Neuronal stem cell (in vitro differentiated cells): ENCODE measurements at regions not wholly inside any gene's neighbourhood (a gene's known extent, or its start where the extent isn't known, plus 50 kb on each side); places are given as distances from the start of the nearest gene placed in this dataset.
A peak's percentile ranks its signal among the peaks of the same experiment; 100 is the strongest.

Experiments
- DNase-seq: peaks from one replicate; pipeline ENCODE4 v3.0.0-alpha.2; 2013; ENCODE audit warnings: low spot score
- H2AFZ ChIP-seq: one replicate; pipeline ENCODE4 v1.6.1; 2013; ENCODE audit warnings: mild to moderate bottlenecking, low read length, inconsistent platforms
- H2AK5ac ChIP-seq: 2 replicates; pipeline ENCODE4 v1.6.1; 2013; ENCODE audit warnings: low read depth, mild to moderate bottlenecking, inconsistent platforms, low read length, moderate library complexity, mixed read lengths
- H2BK120ac ChIP-seq: 2 replicates; pipeline ENCODE4 v1.6.1; 2013; ENCODE audit warnings: low read depth, mild to moderate bottlenecking, inconsistent platforms, low read length, moderate library complexity, mixed read lengths
- H2BK12ac ChIP-seq: one replicate; pipeline ENCODE4 v1.6.1; 2013; ENCODE audit warnings: low read length, inconsistent platforms
- H2BK15ac ChIP-seq: 2 replicates; pipeline ENCODE4 v1.6.1; 2013; ENCODE audit warnings: mild to moderate bottlenecking, low read length, inconsistent platforms, mixed read lengths
- H2BK5ac ChIP-seq: one replicate; pipeline ENCODE4 v1.6.1; 2013; ENCODE audit warnings: inconsistent platforms, mild to moderate bottlenecking, low read length, moderate library complexity
- H3K14ac ChIP-seq: one replicate; pipeline ENCODE4 v1.6.1; 2013; ENCODE audit warnings: low read length, inconsistent platforms
- H3K18ac ChIP-seq: 2 replicates; pipeline ENCODE4 v1.6.1; 2013; ENCODE audit warnings: low read length, inconsistent platforms
- H3K23ac ChIP-seq: 2 replicates; pipeline ENCODE4 v1.6.1; 2013; ENCODE audit warnings: low read depth, mild to moderate bottlenecking, mixed read lengths, low read length, inconsistent platforms; ENCODE audit not compliant: poor library complexity
- H3K27ac ChIP-seq: replicated peaks from 3 replicates; pipeline ENCODE4 v1.5.1; 2013; ENCODE audit warnings: low read length, inconsistent platforms
- H3K27me3 ChIP-seq, 3 experiments: 2 replicates each; pipeline ENCODE4 v1.6.1; 2013; ENCODE audit warnings: low read length in 3 of 3, mild to moderate bottlenecking in 2 of 3, inconsistent platforms in 1 of 3, low read depth in 1 of 3, mixed read lengths in 1 of 3, moderate library complexity in 1 of 3; ENCODE audit not compliant: control insufficient read depth in 3 of 3, insufficient read depth in 3 of 3
- H3K36me3 ChIP-seq, 2 donors: replicated peaks in 1 of 2; 2 replicates each; pipeline ENCODE4 v1.6.1; 2013; ENCODE audit warnings: low read length in 2 of 2; ENCODE audit not compliant: control insufficient read depth in 2 of 2, insufficient read depth in 2 of 2
- H3K4ac ChIP-seq: 2 replicates; pipeline ENCODE4 v1.6.1; 2013; ENCODE audit warnings: inconsistent platforms, mild to moderate bottlenecking, low read length, moderate library complexity
- H3K4me1 ChIP-seq, 2 donors: 1 replicate in 1 of 2; 2 replicates in 1 of 2; pipeline ENCODE4 v1.6.1; 2013; ENCODE audit warnings: low read length in 2 of 2, low read depth in 1 of 2; ENCODE audit not compliant: control insufficient read depth in 2 of 2, insufficient read depth in 1 of 2
- H3K4me2 ChIP-seq: one replicate; pipeline ENCODE4 v1.6.1; 2013; ENCODE audit warnings: mild to moderate bottlenecking, low read length, inconsistent platforms; ENCODE audit not compliant: insufficient read depth, poor library complexity, severe bottlenecking
- H3K4me3 ChIP-seq, 2 donors: 2 replicates each; pipeline ENCODE4 v1.5.1; 2013; ENCODE audit warnings: low read length in 2 of 2, mild to moderate bottlenecking in 2 of 2, inconsistent platforms in 1 of 2, moderate library complexity in 1 of 2
- H3K79me1 ChIP-seq: one replicate; pipeline ENCODE4 v1.6.1; 2013; ENCODE audit warnings: low read depth, mild to moderate bottlenecking, inconsistent platforms, low read length, moderate library complexity
- H3K9ac ChIP-seq: one replicate; pipeline ENCODE4 v1.6.1; 2013; ENCODE audit warnings: mild to moderate bottlenecking, low read depth, low read length, inconsistent platforms; ENCODE audit not compliant: poor library complexity
- H3K9me3 ChIP-seq, 2 donors: replicated peaks in 1 of 2; 2 replicates each; pipeline versions ENCODE3 to v1.6.1; 2013; ENCODE audit warnings: low read length in 2 of 2, mild to moderate bottlenecking in 2 of 2, inconsistent platforms in 1 of 2, low read depth in 1 of 2, mixed read lengths in 1 of 2, moderate library complexity in 1 of 2; ENCODE audit not compliant: control insufficient read depth in 2 of 2, insufficient read depth in 1 of 2
- H4K8ac ChIP-seq: one replicate; pipeline ENCODE4 v1.6.1; 2013; ENCODE audit warnings: low read depth, mild to moderate bottlenecking, inconsistent platforms, low read length, moderate library complexity
- H4K91ac ChIP-seq: one replicate; pipeline ENCODE4 v1.6.1; 2013; ENCODE audit warnings: low read length, low read depth, mild to moderate bottlenecking, inconsistent platforms; ENCODE audit not compliant: poor library complexity
- WGBS, 2 donors: extraction: QIAGEN DNeasy Blood & Tissue Kit; methylation state at CpG; one replicate each; pipeline ENCODE4 v1.1.7; 2013; ENCODE audit warnings: missing lambda C conversion rate in 2 of 2, mixed read lengths in 1 of 2; ENCODE audit not compliant: insufficient read length in 2 of 2, insufficient replicate concordance in 1 of 2; ENCODE audit errors: extremely low coverage in 2 of 2; 5-methylcytosine and 5-hydroxymethylcytosine counted together

DNA sequence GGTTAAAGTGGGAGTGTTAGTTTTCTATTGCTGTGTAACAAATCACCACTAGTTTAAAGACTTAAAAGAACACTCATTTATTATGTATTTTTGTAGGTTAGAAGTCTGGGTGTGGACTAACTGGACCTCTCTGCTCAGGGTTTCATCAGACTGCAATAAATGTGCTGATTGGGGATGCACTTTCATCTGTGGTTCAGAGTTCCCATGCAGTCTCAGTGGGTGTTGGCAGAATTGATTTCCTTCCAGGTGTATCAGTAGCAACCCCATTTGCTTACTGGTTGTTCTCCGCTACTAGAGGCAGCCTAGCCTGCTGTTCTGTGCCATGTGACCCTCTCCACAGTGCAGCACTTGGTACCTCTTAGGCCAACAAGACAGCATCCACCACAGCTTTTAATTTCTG lies 2200.5 kb downstream of the MAT2B start:
- Histone ChIP-seq H3K4me2 (no peak overlapping the region), H3K4me3 (no peak overlapping the region), H3K9me3 (peaks cover 0 to 1% of the 10 kb centered on the region in 2 donors), H4K91ac (no peak overlapping the region), H3K27me3 (no peaks in the 10 kb centered on the region), H3K36me3 (no peaks in the 10 kb centered on the region), H4K8ac (no peak overlapping the region), H2BK5ac (no peak overlapping the region), H3K14ac (peak overlapping the region; percentile 31), H3K79me1 (no peaks in the 10 kb centered on the region), H2AFZ (no peak overlapping the region), H3K18ac (no peak overlapping the region), H3K4me1 (no peaks in the 10 kb centered on the region), H2BK120ac (no peak overlapping the region), H2BK15ac (no peak overlapping the region), H3K4ac (no peak overlapping the region), H3K9ac (no peak overlapping the region), H3K23ac (no peak overlapping the region), H2AK5ac (no peak overlapping the region), H3K27ac (peak overlapping the region; percentile 27), H2BK12ac (no peak overlapping the region)
- no CpG with 5 or more reads among the region's 1 CpG for WGBS, 2 donors
- no peak for DNase-seq

DNA sequence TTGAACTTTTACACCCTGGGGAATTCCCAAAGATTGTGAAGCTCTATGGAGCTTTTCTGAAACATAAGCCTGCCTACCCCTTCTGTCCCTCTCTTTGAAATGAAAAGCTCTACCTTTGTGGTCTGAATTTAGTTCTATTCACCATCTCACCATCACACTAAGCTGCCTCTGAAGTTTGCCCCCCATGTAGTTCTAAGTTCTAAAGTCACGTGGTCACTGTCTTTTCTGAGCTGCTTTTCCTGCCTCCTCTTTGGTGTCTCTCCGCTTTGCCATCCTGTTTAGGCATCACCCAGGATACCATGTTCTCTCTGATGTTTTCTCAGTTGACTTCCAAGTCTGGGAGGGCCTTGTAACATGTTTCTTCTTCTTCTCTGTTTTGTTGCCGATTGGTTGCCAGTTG lies 2206.6 kb downstream of the MAT2B start:
- no peak for DNase-seq
- no peak overlapping the region for H2AK5ac ChIP-seq
- peaks cover 0 to 2% of the 10 kb centered on the region in 2 donors for H3K4me1 ChIP-seq
- H3K4me2 ChIP-seq, result no peak overlapping the region
- H3K36me3 ChIP-seq, result no peaks in the 10 kb centered on the region
- no peak overlapping the region for H4K8ac ChIP-seq
- no peak overlapping the region for H3K23ac ChIP-seq
- H3K27me3 ChIP-seq, result no peaks in the 10 kb centered on the region
- no peak overlapping the region for H3K4ac ChIP-seq
- H3K14ac ChIP-seq, result no peak overlapping the region
- peak overlapping the region; percentile 53 for H2AFZ ChIP-seq
- no peak overlapping the region for H2BK120ac ChIP-seq
- no peak overlapping the region for H2BK15ac ChIP-seq
- no peak overlapping the region for H2BK12ac ChIP-seq
- no peak overlapping the region for H3K4me3 ChIP-seq
- no peak overlapping the region for H3K9ac ChIP-seq
- no peak overlapping the region for H3K18ac ChIP-seq
- no CpG with 5 or more reads among the region's 3 CpGs for WGBS, 2 donors
- H3K79me1 ChIP-seq, result no peaks in the 10 kb centered on the region
- H2BK5ac ChIP-seq, result no peak overlapping the region
- no peak overlapping the region for H4K91ac ChIP-seq
- no peak overlapping the region for H3K27ac ChIP-seq
- H3K9me3 ChIP-seq, result no peaks in the 10 kb centered on the region

DNA sequence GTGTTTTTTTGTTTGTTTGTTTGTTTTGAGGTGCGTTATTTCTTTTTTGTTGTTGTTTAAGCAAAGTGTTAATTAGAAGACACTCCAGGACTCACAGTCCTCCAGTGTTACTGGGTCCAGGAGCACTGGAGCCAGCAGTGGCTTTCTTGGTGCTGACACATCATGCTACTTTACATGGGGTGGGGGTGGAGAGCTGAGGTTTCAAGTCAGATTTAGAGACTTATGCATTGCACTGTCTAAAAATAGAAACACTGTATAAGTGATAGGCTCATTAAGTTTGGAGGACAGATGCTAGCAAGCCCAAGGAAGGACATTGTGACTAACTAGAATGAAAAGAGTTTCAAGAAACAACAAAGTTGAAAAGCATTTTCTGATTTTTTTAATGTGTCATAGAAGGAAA lies 2209.2 kb downstream of the MAT2B start:
- no peak overlapping the region for H3K14ac ChIP-seq
- no peaks in the 10 kb centered on the region for H3K36me3 ChIP-seq
- no peak overlapping the region for H2BK15ac ChIP-seq
- no peaks in the 10 kb centered on the region for H3K79me1 ChIP-seq
- H3K18ac ChIP-seq, result no peak overlapping the region
- no peak overlapping the region for H3K27ac ChIP-seq
- H3K4me1 ChIP-seq, result peaks cover 0 to 2% of the 10 kb centered on the region in 2 donors
- H2BK120ac ChIP-seq, result no peak overlapping the region
- no peak overlapping the region for H3K23ac ChIP-seq
- no peak overlapping the region for H3K9ac ChIP-seq
- H4K91ac ChIP-seq, result no peak overlapping the region
- no peak for DNase-seq
- no peak overlapping the region for H2AK5ac ChIP-seq
- no peak overlapping the region for H2BK5ac ChIP-seq
- H3K27me3 ChIP-seq, result no peaks in the 10 kb centered on the region
- no peak overlapping the region for H2AFZ ChIP-seq
- H2BK12ac ChIP-seq, result no peak overlapping the region
- no peak overlapping the region for H4K8ac ChIP-seq
- no peak overlapping the region for H3K4me3 ChIP-seq
- no peak overlapping the region for H3K4me2 ChIP-seq
- H3K4ac ChIP-seq, result no peak overlapping the region
- no peaks in the 10 kb centered on the region for H3K9me3 ChIP-seq
- WGBS, 2 donors, result no CpG with 5 or more reads among the region's 1 CpG

DNA sequence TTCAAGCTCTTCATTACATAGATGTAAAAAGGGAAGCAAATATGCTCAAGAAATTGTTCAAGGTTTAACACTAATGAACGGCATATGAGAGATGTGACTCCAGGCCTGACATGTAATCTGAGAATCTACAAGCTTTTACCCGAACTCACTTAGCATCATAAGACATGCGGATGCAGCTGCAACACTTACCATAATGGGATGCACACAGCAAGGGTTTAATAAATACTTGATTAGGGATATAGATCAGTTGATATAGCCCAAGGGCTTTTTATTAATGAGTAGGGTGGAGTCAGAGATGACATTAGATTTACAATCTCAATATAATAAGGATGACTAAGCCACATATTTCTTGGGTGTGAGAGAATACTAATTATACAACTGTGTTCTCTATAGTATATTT lies 2215.5 kb downstream of the MAT2B start:
- H2BK120ac ChIP-seq, result no peak overlapping the region
- DNase-seq, result no peak
- no peak overlapping the region for H3K14ac ChIP-seq
- no peaks in the 10 kb centered on the region for H3K9me3 ChIP-seq
- no peak overlapping the region for H3K23ac ChIP-seq
- no peaks in the 10 kb centered on the region for H3K36me3 ChIP-seq
- no CpG with 5 or more reads among the region's 3 CpGs for WGBS, 2 donors
- no peak overlapping the region for H3K9ac ChIP-seq
- H3K4me1 ChIP-seq, result peaks cover 0 to 5% of the 10 kb centered on the region in 2 donors
- H2BK15ac ChIP-seq, result no peak overlapping the region
- H3K18ac ChIP-seq, result no peak overlapping the region
- H4K8ac ChIP-seq, result no peak overlapping the region
- no peak overlapping the region for H3K4ac ChIP-seq
- H3K4me2 ChIP-seq, result no peak overlapping the region
- H2BK5ac ChIP-seq, result no peak overlapping the region
- H4K91ac ChIP-seq, result no peak overlapping the region
- H3K27ac ChIP-seq, result no peak overlapping the region
- no peak overlapping the region for H2BK12ac ChIP-seq
- H3K79me1 ChIP-seq, result no peaks in the 10 kb centered on the region
- H3K4me3 ChIP-seq, result no peak overlapping the region
- H2AK5ac ChIP-seq, result no peak overlapping the region
- H2AFZ ChIP-seq, result no peak overlapping the region
- H3K27me3 ChIP-seq, result no peaks in the 10 kb centered on the region
